A204.1 (cell line): ENCODE measurements at regions not wholly inside any gene's neighbourhood (a gene's known extent, or its start where the extent isn't known, plus 50 kb on each side); places are given as distances from the start of the nearest gene placed in this dataset.
"Not testable (repeated sequence)": the region's sequence is repeated elsewhere in the genome, so short reads cannot be mapped to it uniquely, and the experiment has no call there.

Source experiments
- FAIRE-seq: peaks from 2 replicates; lab custom pipeline; 2012; peaks lifted over from hg19 to GRCh38; lab: Jason Lieb, UNC

- FAIRE-seq, result no peak
Observed at GRCh38 chr13:87877477-87877876, 206.3 kb downstream of the SLITRK5 start.

GRCh38 chr13:87878706-87879105 lies 207.5 kb downstream of the SLITRK5 start:
- no peak for FAIRE-seq

- FAIRE-seq, result no peak
Observed at GRCh38 chr13:87884884-87885283, 213.7 kb downstream of the SLITRK5 start.

- FAIRE-seq, result no peak
Observed at GRCh38 chr13:87887459-87888123, 216.4 kb downstream of the SLITRK5 start.

GRCh38 chr13:87889254-87889653 lies 218.1 kb downstream of the SLITRK5 start:
- no peak for FAIRE-seq

DNA sequence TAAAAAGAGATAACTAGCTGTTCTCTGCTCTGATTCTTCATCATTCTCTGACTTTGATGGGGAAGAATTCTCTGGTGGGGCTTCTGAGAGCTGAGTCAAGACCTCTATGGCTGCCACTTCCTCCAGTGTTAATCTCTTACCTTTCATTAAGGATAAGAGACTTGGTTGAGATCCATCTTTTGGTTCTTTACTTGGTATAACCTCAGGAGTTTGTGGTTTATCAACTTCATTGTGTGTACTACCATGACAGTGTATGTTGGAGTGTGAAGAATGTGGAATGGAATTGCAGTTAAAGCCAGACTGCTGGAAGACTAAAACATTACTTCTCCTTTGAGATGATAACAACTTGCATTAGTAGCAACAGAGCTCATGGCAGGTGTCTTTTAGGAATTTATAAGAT lies 222.0 kb downstream of the SLITRK5 start:
- FAIRE-seq, result no peak

- no peak for FAIRE-seq
Observed at GRCh38 chr13:87894059-87894458, 222.9 kb downstream of the SLITRK5 start.

- FAIRE-seq, result no peak
Observed at GRCh38 chr13:87903553-87903952, 232.4 kb downstream of the SLITRK5 start.

DNA sequence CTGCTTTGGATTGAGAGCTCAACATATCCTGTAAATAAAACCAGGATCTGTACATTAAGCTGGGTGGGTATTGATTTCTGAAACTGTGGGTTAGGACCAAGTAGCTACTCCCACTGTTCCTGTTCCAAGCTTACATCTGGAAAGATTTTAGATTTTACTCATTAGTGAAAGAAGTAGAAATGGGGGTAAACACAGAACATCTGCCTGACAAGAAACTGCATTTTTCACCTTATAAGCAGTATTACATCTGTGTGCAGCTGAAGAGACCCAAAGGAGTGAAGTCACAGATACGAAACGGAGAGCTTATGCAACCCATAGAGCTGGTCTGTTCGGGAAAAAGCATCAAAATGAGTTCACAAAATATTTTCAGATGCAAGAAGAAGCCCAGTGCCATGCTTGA lies 235.2 kb downstream of the SLITRK5 start:
- no peak for FAIRE-seq

DNA sequence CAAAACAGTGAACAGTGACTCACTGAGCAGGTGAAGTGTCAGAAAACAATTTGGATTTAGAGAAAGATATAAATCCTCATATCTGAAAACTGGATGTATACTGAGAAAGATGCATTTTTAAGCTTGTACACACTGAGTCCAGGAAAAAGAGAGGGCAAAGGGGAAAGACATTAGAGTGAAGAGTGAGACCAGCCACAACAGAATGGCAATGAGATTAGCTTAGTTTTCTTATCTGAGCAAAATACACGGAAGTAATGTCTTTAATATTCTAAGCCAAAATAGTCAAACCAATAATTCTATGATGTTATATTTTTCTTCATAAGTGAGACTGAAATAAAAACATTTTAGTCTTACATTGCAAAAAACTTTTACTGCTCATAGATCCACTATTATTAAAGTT lies 236.0 kb downstream of the SLITRK5 start:
- no peak for FAIRE-seq

- no peak for FAIRE-seq
Observed at GRCh38 chr13:87919956-87920355, 248.8 kb downstream of the SLITRK5 start.

DNA sequence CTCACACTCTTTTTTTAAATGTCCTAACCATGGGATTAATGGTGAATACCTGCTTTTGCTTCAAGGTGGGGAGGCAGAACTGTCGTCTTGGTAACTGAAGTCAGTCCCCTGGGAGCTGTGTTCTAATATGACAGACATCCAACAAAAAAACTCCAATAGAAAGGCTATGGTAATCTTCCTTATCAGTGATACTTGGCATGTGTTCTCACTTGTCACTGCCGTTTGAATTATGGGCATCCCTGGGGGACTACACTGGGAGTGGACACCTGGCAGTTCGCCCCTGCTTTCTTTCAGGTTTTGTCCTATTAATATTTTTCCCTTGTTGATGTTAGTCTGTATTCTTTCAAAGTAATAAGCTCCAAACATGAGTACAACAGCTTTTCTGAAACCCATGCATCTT lies 252.6 kb downstream of the SLITRK5 start:
- no peak for FAIRE-seq

DNA sequence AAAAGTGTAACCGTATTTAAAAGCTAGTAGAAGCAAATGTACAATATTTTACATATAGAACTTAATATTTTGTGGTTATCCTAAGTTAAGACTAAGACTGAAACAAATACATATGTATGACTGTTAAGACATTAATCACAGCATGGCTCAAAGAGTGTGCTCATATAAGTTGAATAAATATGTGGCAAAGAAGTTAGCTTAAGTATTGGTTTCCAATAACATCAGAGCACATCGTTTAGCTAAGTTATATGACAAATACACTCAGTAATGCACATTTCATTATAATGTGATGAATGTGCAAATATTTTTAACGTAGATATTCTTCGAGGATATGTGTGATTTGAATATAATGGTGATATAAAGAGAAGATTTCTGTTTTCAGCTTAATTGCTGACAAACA lies 253.8 kb downstream of the SLITRK5 start:
- FAIRE-seq, result no peak

- FAIRE-seq, result no peak
Observed at GRCh38 chr13:87940776-87941175, 269.6 kb downstream of the SLITRK5 start.

DNA sequence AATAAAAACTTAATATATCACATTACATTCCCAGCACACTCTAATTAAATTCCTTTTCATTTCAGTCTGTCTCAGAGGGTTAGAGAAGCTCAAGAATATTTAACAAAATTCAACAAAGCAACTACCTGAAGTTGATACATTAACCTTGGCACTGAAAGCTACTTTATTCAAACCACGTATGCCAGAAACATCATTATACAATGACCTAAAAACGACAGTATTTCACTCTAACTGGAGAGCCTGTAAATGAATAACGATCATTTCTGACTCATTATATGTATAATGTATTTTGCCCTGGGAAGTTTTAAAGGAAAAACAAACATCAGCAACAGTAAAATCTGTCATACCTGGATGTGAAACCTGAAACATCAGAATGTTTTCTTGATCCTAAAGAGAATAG lies 270.1 kb downstream of the SLITRK5 start:
- FAIRE-seq, result no peak

DNA sequence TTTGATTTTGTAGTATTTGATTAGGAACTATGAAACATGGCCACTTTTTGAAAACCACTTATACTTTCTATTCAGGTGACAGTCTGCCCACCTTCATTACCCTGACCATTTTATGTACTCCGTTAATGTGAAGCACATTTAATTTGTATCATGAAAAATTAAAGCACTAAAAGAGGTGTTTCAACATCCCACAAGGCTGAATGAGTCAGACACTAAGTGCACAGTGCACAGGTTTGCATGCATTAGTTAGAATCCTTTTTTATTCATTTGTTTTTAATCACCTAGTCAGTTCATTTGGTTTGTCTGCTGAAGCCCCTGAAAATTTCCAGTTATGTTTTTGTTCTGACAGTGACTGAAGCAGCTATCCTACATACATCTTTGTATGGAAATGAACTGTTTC lies 271.0 kb downstream of the SLITRK5 start:
- FAIRE-seq, result no peak

GRCh38 chr13:87944038-87944437 lies 272.9 kb downstream of the SLITRK5 start:
- FAIRE-seq, result no peak

DNA sequence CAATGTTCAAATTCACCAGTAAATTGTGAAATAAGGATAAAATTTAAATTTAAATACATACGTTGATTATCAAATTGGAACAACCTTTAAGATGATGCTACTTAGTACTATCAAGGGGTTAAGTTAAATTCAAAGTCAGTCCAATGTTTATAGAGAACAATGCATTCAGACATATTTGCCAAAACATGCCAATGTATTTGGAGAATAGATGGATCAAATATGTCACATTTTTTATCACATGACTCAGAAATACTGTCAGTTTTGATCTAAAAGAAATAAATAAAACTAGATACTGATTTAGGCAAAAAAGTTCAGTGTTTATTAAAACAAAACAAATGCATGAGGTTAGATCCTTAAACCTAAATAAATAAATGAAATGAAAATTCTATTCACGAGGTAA lies 281.2 kb downstream of the SLITRK5 start:
- peak; percentile 32 for FAIRE-seq

DNA sequence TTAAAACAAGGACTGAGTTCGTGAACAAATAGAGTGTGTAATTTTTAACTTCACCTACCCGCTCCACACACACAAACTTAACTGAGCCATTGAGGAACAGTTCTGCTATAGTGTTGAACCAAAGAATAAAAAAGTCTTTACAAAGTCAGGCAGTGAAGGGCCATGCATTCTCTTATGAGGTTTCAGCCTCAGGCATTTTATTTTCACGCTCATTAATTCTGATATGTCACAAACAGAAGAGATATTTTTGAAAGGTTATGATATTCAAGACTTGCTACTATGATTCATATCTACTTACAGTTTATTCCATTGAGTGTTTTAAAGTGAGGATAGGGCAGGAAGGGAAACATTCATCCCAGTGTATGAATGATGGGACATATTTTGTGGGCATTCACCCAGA lies 282.2 kb downstream of the SLITRK5 start:
- no peak for FAIRE-seq

DNA sequence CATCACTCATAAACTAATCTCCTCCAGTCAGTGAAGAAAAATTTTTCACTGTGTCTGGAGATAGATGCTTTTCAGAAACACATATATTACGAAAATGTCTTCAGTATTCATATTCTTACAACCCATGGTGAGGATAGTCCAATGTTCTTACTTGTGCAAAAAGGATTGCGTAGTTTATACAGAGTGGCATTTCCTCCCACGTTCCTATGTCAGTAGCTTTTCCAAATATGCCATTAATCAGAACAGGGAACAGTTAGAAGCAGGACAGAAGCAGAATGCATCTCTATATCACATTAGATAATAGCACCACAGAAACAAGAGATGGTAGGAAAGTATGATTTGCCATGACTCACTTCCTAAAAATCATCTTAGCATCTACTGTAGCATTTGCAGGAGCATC lies 282.9 kb downstream of the SLITRK5 start:
- FAIRE-seq, result no peak

- FAIRE-seq, result no peak
Observed at GRCh38 chr13:87961546-87961945, 290.4 kb downstream of the SLITRK5 start.

DNA sequence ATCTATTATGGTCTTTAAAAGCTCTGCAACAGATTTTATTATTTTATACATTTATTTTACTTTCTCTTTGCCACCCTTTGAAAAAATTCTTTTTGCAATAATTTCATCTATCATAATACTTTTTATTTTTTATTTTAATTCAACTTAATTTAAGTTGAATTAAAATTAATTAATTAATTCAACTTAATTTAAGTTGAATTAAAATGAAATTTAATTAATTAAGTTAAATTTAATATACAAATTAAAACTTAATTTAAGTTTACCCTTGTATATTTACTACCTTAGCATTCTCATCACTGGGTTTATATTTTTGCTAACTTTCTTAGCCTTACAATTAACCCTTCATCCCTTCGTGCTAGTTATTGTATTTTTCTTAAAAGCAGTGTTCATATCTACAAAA lies 301.4 kb downstream of the SLITRK5 start:
- FAIRE-seq, result peak; percentile 77

GRCh38 chr13:87975035-87975434 lies 303.9 kb downstream of the SLITRK5 start:
- FAIRE-seq, result no peak

DNA sequence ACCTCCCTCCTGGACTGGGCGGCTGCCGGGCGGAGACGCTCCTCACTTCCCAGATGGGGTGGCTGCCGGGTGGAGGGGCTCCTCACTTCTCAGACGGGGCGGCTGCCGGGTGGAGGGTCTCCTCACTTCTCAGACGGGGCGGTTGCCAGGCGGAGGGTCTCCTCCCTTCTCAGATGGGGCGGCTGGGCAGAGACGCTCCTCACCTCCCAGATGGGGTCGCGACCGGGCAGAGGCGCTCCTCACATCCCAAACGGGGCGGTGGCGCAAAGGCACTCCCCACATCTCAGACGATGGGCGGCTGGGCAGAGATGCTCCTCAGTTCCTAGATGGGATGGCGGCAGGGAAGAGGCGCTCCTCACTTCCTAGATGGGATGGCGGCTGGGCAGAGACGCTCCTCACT lies 305.5 kb downstream of the SLITRK5 start:
- FAIRE-seq, result not testable (repeated sequence)

GRCh38 chr13:87981416-87981815 lies 310.2 kb downstream of the SLITRK5 start:
- no peak for FAIRE-seq
